SU-DHL-6 (cell line): ENCODE measurements at regions not wholly inside any gene's neighbourhood (a gene's known extent, or its start where the extent isn't known, plus 50 kb on each side); places are given as distances from the start of the nearest gene placed in this dataset.

ENCODE experiments used
- H2AFZ ChIP-seq: fragments of 200-600 bp; sonication (generic); 2 replicates; pipeline ENCODE4 v1.6.1; 2014; ENCODE audit warnings: low read depth, mild to moderate bottlenecking, moderate library complexity, mixed read lengths, antibody characterized with exemption, low read length; ENCODE audit not compliant: severe bottlenecking
- H3F3A ChIP-seq: fragments of 200-600 bp; shearing (Covaris generic); 2 replicates; pipeline ENCODE4 v1.6.0; 2016; ENCODE audit warnings: antibody characterized with exemption, mild to moderate bottlenecking; ENCODE audit not compliant: insufficient read depth
- H3K27ac ChIP-seq: fragments of 200-600 bp; sonication (generic); 2 replicates; pipeline ENCODE4 v1.5.1; 2016; ENCODE audit warnings: low read depth, mild to moderate bottlenecking, low read length, moderate library complexity, mixed read lengths
- H3K27me3 ChIP-seq: fragments of 200-600 bp; sonication (generic), shearing (Covaris generic); 2 replicates; pipeline ENCODE4 v1.6.0; 2014; ENCODE audit warnings: mild to moderate bottlenecking, low read length
- H3K36me3 ChIP-seq: fragments of 200-600 bp; sonication (generic); 2 replicates; pipeline ENCODE4 v1.6.1; 2014; ENCODE audit warnings: mild to moderate bottlenecking, low read length, mixed read lengths
- H3K4me2 ChIP-seq: fragments of 300-600, 200-600 bp; shearing (Covaris generic), sonication (generic); 2 replicates; pipeline ENCODE4 v1.6.0; 2014; ENCODE audit warnings: low read length, low read depth, mild to moderate bottlenecking; ENCODE audit not compliant: poor library complexity, severe bottlenecking
- H3K4me3 ChIP-seq: fragments of 200-600 bp; sonication (generic); 2 replicates; pipeline ENCODE4 v1.5.1; 2014; ENCODE audit warnings: antibody characterized with exemption, low read length, mild to moderate bottlenecking, mixed read lengths; ENCODE audit not compliant: insufficient read depth, poor library complexity, severe bottlenecking
- H3K79me2 ChIP-seq: fragments of 200-600 bp; sonication (generic); 2 replicates; pipeline ENCODE4 v1.6.1; 2014; ENCODE audit warnings: mild to moderate bottlenecking, low read length, moderate library complexity; ENCODE audit not compliant: insufficient read depth
- H3K9ac ChIP-seq: fragments of 200-600 bp; sonication (generic); 2 replicates; pipeline ENCODE4 v1.7.0; 2014; ENCODE audit warnings: mild to moderate bottlenecking, low read length
- H3K9me2 ChIP-seq: fragments of 200-600 bp; sonication (generic); replicated peaks from 2 replicates; pipeline ENCODE4 v1.6.1; 2014; ENCODE audit warnings: low read length; ENCODE audit not compliant: insufficient read depth
- H3K9me3 ChIP-seq: fragments of 200-600 bp; sonication (generic); 2 replicates; pipeline ENCODE4 v1.6.1; 2014; ENCODE audit warnings: low read length, mixed read lengths; ENCODE audit not compliant: insufficient read depth
- H4K20me1 ChIP-seq: fragments of 200-600 bp; sonication (generic); 2 replicates; pipeline ENCODE4 v1.6.1; 2014; ENCODE audit warnings: low read depth, mild to moderate bottlenecking, antibody characterized with exemption, low read length, moderate library complexity, mixed read lengths
- CTCF ChIP-seq: fragments of 200-600 bp; sonication (generic); IDR thresholded peaks from one replicate; pipeline ENCODE4 v1.5.1; 2017; ENCODE audit warnings: antibody characterized with exemption, mild to moderate bottlenecking, low read length, moderate library complexity; ENCODE audit not compliant: insufficient read depth, poor library complexity, severe bottlenecking
- EZH2phosphoT487 ChIP-seq: fragments of 200-600 bp; sonication (generic), shearing (Covaris generic); conservative IDR thresholded peaks from 2 replicates; pipeline ENCODE4 v1.6.1; 2018; ENCODE audit warnings: mild to moderate bottlenecking, antibody characterized with exemption, low read length, moderate library complexity, mixed read lengths

- H3K36me3 ChIP-seq: no peaks in the 10 kb centered on the region
- H3K4me3 ChIP-seq: no peak overlapping the region
- H4K20me1 ChIP-seq: no peaks in the 10 kb centered on the region
- H2AFZ ChIP-seq: no peak overlapping the region
- no peaks in the 10 kb centered on the region for H3K79me2 ChIP-seq
- no peaks in the 10 kb centered on the region for H3K9me2 ChIP-seq
- no peaks in the 10 kb centered on the region for H3K9me3 ChIP-seq
- H3K27me3 ChIP-seq: no peaks in the 10 kb centered on the region
- no peaks in the 10 kb centered on the region for H3F3A ChIP-seq
- TF ChIP-seq EZH2phosphoT487 (no peak), CTCF (no peak)
- no peak overlapping the region for H3K27ac ChIP-seq
- H3K4me2 ChIP-seq: no peak overlapping the region
- no peak overlapping the region for H3K9ac ChIP-seq
Observed at GRCh38 chr14:34036319-34036766, 85.5 kb upstream of the EGLN3 start.

GRCh38 chr14:34035934-34036250 is 85.0 kb upstream of the EGLN3 start:
- no peaks in the 10 kb centered on the region for H3K79me2 ChIP-seq
- TF ChIP-seq EZH2phosphoT487: no peak
- H3K9me3 ChIP-seq: no peaks in the 10 kb centered on the region
- H3K9me2 ChIP-seq: no peaks in the 10 kb centered on the region
- H3K27ac ChIP-seq: no peak overlapping the region
- H4K20me1 ChIP-seq: no peaks in the 10 kb centered on the region
- no peak overlapping the region for H3K9ac ChIP-seq
- no peak overlapping the region for H2AFZ ChIP-seq
- no peaks in the 10 kb centered on the region for H3K36me3 ChIP-seq
- H3F3A ChIP-seq: no peaks in the 10 kb centered on the region
- H3K27me3 ChIP-seq: no peaks in the 10 kb centered on the region
- no peak overlapping the region for H3K4me2 ChIP-seq
- H3K4me3 ChIP-seq: no peak overlapping the region

GRCh38 chr14:34035177-34035933 is 84.5 kb upstream of the EGLN3 start:
- H3K9ac ChIP-seq: no peak overlapping the region
- H3K36me3 ChIP-seq: no peaks in the 10 kb centered on the region
- no peak overlapping the region for H3K27ac ChIP-seq
- no peak for TF ChIP-seq EZH2phosphoT487
- TF ChIP-seq CTCF: no peak
- H3F3A ChIP-seq: no peaks in the 10 kb centered on the region
- H3K79me2 ChIP-seq: no peaks in the 10 kb centered on the region
- no peak overlapping the region for H3K4me3 ChIP-seq
- no peaks in the 10 kb centered on the region for H4K20me1 ChIP-seq
- no peaks in the 10 kb centered on the region for H3K9me2 ChIP-seq
- no peak overlapping the region for H2AFZ ChIP-seq
- H3K4me2 ChIP-seq: no peak overlapping the region
- H3K27me3 ChIP-seq: no peaks in the 10 kb centered on the region
- H3K9me3 ChIP-seq: no peaks in the 10 kb centered on the region

GRCh38 chr14:34034447-34035176 is 83.7 kb upstream of the EGLN3 start:
- no peak for TF ChIP-seq EZH2phosphoT487
- no peak for TF ChIP-seq CTCF
- Histone ChIP-seq H4K20me1 (no peaks in the 10 kb centered on the region), H3F3A (no peaks in the 10 kb centered on the region), H3K9ac (no peak overlapping the region), H3K79me2 (no peaks in the 10 kb centered on the region), H3K9me2 (no peaks in the 10 kb centered on the region), H3K27ac (no peak overlapping the region), H3K4me3 (no peak overlapping the region), H3K36me3 (no peaks in the 10 kb centered on the region), H2AFZ (no peak overlapping the region), H3K4me2 (no peak overlapping the region), H3K9me3 (no peaks in the 10 kb centered on the region), H3K27me3 (no peaks in the 10 kb centered on the region)
